Epidermal melanocyte (primary cell): ENCODE measurements at regions not wholly inside any gene's neighbourhood (a gene's known extent, or its start where the extent isn't known, plus 50 kb on each side); places are given as distances from the start of the nearest gene placed in this dataset.

ENCODE experiments used
- DNase-seq: peaks from one replicate; pipeline ENCODE4 v3.0.0; 2011; ENCODE audit warnings: low spot score; ENCODE audit not compliant: insufficient read length

DNA sequence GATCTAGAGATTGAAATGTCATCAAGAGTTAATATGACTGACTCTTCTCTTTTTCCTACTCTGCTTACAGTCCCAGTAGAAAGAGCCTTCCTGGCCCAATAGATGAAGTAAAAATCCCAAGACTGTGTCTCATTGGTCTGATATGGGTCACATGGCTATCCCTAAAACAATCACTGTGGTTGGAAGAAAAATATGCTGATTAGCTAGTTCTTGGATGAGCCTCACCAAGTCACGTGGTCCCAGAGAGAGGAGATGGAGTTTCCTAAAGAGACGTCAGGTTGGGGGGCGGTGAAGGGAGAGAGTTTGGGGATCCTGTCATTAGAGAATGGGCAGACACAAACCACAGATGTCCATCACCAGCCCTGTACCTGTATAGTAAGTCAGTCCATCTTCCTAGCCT lies 466.3 kb downstream of the HAPSTR1 start:
- no peak for DNase-seq

DNA sequence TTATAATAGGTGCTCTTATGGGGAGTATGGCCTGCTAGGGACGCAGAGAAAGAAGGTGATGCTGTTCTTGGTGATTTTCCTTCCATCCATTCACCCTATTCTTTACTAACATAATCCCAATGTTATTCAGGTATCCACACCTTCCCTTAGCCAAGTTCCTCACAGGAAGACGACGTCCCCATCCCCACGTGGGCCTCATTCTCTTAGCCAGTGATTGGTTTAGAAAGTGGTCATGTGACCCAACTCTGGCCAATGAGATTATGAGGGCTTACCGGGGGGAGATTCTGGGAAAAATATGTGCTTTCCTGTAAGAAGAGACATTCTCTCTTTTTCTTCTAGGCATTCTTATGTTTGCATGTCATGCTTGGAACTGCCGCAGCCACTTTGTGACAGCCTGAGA lies 474.7 kb downstream of the HAPSTR1 start:
- no peak for DNase-seq

DNA sequence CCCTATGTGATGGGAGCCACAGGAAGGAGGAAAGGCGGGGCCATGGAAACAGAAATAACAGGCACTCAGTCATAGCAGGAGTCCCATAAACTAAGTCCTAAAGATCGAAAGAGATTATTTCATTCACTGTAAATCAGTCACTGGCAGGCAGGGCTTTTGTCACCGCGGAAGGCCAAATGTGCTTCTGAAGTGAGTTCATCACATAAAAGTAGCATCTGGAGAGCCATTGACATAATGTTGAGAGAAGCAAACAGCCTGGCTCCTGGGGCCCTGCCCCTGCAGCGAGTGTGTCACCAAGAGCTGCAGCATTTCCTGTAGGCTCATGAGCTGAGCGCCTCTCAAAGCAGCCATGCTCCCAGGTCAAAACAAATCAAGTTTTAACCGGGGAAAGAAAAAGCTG lies 476.2 kb downstream of the HAPSTR1 start:
- no peak for DNase-seq

DNA sequence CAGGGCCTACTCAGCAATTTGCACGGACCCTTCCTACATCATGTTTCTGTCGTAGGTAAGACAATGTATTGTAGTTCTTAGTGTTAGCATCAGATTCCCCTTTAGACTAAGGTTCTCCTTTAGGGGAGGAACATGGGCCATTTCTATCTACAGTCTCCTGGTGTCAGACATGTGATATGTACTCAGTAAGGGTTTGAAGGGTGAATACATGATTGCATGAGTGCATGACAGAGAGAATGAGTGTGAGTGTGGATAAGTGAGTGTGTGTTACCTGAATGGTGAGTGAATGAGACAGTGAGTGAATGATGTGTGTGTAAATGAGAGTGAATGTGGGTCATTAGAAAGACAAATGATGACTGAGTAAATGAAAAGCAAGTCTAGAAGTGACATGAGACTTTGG lies 476.8 kb downstream of the HAPSTR1 start:
- no peak for DNase-seq

DNA sequence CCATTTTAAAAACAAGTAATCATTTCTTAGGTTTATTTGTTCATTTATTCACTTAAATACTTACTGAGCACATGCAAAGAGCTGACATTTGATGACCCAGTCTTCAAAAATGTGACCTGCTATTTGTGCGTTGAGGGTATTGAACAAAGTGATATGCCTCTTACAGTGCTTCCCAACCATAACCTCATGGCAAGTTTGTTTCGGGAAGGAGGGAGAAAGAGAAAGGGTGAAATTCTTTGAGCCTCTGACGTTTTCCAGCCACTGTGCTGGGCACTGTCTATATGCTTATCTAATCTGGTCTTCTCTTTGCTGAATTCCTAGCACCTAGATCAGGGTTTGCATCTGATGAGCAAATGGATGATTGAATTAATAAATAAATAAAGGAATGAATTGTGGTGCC lies 479.1 kb downstream of the HAPSTR1 start:
- no peak for DNase-seq

DNA sequence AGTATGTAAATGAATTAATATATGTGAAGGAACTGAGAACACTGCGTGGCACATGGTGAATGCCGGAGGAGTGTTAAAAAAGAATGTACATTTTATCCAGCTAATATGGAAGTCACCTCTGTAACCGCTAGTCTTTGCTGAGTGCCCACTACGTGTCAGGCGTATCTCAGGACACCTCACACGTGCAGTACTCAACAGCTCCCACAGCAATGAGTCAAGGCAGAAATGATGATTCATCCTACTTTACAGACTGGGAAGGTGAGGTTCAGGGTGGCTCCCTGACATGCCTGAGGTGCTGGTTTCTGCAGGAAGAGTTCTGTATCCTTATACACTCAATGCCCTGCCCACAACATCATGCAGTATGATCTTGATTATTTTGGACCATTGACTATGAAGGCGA lies 487.0 kb downstream of the HAPSTR1 start:
- no peak for DNase-seq

DNA sequence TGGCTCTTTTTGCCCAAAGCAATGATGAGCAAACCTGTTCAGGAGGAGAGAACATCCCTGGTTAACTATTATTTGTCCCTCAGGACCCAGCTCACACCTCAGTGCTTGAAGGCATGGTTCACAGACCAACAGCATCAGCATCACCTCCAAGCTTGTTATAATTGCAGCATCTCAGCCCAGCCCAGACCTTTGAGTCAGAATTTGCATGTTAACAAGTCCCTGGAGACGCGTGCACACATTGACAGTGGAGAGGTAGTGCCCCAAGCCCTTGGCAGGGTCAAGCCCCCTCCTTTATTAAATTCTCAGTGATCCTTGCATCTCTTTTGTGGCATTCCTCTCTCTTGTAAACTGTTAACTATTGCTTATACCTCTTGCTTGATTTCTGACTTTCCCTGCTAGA lies 488.6 kb downstream of the HAPSTR1 start:
- no peak for DNase-seq

DNA sequence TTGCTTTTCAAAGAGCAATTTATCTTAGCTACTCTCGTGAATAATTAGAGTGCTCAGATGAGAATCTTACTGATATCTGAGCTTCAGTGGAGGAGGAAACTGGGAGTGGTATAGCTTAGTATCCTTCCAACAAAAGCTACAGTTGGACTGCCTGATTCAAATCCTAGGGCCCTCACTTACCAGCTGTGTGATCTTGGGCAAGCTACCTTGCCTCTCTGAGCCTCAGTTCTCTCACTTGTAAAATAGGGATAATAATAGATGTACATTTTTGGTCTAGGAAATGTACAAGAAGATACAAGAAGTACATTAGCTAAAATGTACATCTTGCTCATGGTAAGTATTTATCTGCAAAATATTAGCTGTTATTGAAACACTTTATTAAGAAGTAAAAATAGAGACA lies 502.0 kb downstream of the HAPSTR1 start:
- no peak for DNase-seq

DNA sequence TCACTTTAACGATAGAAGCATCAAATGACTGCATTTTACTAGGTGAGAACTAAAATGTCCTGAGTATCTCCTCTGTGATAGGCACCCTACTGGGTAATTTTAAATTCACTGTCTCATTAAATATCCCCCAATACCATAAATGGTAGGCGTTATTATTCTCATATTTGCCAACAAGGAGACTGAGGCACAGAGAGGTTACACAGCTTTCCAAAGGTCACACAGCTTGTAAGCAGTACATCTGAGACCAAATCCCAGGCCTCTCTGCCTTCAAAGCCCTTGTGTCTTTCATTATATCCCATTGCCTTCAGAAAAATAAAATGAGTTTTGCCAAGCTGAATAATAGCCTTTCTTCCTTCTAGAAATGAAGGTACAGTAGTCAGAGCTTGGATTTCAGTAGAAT lies 502.6 kb downstream of the HAPSTR1 start:
- DNase-seq: no peak

DNA sequence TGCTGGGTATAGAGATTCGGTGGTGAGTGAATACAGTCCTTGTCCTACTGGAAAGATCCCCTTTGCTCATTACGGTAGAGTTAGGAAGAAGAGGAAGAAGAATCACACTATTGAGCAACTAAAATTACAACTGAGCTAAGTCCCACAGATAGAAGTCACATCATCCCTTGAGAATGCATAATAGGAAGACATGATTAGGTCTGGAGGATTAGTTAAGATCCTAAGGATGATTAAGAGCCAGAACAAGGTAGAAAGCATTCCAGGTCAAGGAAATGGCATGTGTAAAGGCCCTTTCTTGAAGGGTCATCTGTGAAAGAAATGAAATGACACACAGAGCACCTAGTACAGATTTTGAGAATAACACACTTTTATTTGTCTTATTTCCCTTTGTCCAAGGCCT lies 503.5 kb downstream of the HAPSTR1 start:
- no peak for DNase-seq

DNA sequence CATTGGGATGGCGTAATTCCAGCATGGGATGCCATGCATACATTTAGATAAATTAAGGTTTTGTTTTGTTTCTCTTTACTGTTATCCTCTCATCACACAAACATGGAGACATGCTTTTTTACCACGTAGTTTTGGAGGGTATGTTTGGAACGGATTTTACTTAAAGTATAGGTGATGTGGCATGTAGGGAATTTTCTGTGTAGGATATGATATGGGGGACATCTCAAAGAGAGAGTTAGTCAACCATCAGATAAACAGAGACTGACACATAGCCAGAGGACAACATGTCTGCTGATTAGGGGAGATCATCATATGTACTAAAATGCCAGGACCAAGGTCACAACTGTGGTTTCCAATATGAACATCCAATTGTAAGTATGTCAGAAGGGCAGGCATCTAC lies 503.9 kb downstream of the HAPSTR1 start:
- DNase-seq: no peak

DNA sequence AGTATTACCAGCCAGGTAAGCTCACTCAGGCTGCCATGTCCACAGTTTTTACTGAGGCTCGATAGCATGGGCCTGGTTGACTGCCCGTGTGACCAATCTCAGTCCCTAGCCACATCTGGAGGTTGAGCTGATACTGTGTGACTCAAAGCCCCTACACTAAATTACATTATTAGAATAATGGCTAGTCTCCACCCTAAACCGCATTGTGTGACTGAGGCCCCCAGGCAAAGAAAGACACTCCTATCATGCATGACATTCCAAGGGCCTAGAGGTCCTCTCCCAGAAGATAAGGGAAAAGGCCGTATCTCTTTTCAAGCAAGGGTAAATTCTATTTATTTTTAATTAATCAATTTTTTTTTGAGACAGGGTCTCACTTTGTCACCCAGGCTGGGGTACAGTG lies 505.3 kb downstream of the HAPSTR1 start:
- no peak for DNase-seq

DNA sequence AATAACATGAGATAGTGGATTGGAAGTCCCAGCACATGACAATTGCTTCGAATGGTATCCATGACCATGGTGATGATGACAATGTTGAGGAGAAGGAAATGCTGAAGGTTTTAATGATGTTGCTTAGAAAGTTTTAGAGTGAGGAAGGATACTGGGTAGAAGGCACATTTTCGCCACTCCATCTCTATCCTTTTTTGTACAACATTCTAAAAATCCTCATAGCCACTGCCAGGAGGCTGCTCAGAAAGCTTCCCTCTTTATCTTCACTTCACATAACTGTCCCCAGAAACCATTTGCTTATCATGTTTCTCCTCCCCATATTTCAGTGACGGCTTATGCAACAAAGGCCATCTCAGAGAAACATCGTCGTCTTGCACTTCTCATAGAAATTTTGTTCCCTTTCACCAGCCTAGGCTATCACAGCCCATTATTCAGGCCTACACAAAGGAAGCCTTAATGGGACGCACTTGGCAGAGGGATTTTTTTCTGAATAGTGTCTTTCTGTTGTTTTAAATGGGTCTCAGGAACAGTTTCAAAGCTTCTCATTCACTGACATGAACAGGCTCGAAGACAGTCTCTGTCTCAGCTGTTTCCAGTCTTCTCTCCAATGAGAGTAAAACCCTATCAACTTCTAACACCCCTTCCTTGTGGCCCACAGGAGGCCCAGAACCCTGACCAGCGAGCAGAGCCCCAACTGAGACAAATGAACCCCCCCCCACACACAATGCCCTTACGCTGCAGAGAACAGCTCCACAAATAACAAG lies 506.7 kb downstream of the HAPSTR1 start:
- DNase-seq: no peak

DNA sequence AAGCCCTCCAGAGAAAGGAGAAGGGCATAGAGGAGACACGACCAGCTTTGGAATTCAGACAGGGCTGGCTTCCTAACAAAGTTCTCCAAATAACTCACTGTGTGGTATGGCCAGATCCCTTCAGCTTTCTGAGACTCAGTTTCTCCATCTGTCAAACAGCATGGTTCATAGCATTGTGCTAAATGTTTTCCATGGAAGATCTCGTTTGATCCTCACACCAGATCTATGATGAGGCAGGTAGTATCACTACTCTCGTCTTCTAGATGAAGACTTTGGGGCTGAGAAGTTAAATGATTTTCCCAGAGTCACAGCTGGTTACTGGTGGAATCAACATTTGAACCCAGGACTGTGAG lies 507.3 kb downstream of the HAPSTR1 start:
- no peak for DNase-seq

DNA sequence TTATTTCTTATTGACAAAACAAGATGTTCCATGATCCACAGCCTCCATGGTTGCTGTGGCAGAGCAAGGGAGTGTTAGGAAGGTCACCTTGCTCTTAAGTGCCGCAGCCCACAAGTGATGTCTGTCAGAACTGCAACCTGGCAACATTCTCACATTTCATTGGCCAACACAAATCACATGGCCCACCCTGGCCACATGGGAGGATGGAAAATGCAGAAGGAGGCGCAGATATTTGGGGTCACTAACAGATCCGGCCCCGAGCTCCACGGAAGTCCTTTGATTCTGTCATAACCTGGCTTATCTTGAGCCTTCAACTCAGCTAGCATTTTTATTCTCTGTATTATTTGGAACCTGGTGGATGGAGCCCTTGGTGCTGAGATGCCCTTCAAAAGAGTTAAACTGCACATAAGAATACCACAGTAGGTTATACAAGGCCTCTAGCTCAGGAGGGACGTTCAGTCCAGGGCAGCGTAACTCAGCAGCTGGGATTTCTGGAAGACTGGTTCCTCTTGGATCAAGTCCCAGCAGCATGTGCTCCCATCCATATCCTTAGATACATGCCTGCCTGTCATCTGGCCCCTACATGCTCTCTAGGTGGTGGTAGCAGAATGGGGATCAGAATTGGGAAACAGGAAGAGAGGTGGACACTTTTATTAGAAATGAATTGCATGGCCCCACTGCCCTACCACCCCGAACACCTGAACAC lies 508.1 kb downstream of the HAPSTR1 start:
- no peak for DNase-seq

DNA sequence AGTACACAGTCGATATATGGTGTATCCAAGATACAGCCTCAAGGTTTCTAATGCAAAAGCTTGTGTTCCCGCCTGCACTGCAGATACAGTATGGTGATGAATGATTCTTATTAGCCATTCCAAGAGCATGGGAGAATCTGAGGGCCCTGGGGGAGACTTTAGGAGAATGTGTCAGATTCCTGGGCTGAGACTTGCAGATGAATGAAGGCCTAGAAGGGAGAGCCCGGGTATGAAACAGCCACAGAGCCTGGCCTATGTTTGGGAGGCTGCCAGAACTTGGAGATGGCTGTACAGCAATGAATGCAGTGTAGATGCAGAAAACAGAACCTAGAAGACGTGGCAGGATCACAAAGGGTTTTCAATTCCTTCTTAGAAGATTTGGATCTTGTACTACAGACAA lies 510.7 kb downstream of the HAPSTR1 start:
- no peak for DNase-seq

DNA sequence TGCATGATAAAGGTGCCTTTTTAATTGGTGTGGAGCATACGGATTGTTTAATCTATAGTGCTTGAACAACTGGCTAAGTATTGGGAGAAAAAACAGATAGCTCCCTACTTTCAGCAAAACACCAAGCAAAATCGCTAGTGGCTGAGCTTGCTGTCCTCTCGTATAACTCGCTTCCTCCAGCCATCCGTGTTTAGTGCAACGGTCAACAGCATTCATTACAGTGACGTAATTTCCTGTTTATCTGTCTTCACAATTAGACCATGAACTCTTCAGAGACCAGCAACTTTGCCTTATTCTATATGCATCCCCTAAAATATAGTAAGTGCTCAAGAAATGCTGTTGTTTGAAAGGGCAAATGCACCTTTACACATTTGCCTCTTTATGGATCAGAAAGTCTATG lies 511.9 kb downstream of the HAPSTR1 start:
- no peak for DNase-seq

DNA sequence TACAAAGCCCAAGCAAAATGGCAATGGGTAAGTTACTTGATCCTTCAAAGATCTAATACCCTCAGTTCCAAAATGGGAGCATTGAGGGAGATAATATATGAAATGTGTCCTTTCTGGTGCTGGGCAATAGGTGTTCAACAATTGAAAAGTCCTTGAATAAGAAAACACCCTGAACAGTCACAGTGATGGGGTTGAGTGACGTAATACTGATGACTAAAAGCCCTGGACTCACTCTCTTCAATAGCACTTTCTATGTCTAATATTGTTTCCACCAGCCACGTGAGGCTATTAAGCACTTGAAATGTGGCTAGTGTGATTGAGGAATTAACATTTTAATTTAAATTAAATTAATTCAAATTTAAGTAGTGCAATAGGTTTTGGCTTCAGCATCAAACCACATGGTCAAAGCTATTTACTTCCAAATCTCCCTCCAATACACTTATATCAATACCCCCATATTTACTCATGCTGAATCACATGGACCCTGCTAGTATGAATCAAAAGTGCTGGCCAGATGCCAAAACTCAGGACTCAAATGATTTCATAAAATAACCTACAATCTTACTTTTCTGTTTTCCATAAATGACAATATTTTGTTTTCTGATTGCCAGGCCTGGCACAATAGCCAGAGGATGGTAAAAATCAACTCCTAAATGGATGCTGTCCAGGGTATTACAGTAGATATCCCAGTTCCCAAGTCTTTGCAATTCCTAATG lies 516.2 kb downstream of the HAPSTR1 start:
- no peak for DNase-seq

DNA sequence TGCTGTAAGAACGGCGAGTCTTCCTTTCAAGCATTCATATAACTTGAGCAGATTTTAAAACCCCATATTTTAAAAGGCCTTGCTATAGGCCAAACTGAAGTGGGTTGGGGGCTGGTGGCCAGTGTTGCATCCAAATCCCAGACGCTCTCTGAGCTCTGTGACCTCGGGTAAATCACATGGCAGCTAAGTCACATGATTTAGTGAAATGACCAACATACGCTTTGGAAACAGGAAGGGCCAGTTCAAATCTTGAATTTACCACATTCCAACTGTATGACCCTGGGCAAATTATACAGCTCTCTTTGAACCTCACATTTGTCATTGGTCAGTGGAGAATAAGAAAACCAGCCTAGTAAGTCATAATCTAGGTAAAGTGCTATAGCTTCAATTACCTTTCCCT lies 519.3 kb downstream of the HAPSTR1 start:
- DNase-seq: no peak

DNA sequence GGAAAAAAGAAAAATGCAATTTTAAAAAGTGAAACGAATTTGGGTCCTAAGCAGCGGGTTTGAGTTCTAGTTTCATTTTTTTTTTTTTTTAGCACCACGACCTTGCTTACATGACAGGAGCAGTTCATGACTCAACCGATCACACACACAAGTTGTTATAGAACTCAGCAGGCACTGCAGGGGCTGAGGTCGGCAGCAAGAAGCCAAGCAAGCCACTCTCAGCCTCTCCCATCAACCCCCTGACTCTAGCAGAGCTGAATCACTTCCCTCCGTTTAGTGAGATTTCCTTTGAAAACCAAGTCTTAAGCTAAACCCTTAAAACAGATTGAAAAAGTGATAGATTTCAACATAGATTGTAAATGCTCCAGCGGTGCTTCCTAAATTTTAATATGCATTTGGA lies 520.8 kb downstream of the HAPSTR1 start:
- DNase-seq: no peak

DNA sequence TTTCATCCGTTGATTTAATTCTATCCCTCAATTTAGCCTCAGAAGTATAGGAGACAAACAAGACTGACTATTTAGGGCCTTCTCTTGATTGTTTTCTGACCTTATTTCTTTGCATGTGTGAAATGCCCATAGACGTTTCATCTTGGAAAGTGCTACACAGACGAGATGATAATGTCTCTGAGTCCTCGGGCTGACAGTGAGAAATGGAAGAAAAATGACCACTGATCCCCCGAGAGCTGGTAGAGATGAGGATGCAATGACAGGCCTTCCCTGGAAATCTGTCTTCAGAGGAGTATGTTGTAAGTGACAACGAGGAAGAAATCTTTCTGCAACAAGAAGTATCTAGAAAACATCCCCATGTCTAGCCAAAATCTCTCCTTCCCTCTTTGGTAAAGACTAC lies 522.9 kb downstream of the HAPSTR1 start:
- no peak for DNase-seq

DNA sequence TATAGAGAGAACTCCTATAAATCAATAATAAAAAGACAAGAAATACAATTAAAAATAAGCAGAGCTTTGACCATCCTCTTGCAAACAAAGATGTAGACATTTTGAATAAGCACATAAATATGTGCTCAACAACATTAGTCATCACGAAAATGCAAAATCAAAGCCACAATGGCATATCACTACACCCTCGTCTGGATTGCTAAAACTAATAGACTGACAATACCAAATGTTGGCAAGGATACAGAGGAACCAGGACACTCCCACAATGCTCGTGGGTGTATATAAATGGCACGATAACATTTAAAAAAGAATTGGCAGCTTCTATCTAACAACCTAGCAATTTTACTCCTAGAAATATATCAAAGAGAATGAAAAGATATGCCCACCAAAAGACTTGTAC lies 530.8 kb downstream of the HAPSTR1 start:
- no peak for DNase-seq

DNA sequence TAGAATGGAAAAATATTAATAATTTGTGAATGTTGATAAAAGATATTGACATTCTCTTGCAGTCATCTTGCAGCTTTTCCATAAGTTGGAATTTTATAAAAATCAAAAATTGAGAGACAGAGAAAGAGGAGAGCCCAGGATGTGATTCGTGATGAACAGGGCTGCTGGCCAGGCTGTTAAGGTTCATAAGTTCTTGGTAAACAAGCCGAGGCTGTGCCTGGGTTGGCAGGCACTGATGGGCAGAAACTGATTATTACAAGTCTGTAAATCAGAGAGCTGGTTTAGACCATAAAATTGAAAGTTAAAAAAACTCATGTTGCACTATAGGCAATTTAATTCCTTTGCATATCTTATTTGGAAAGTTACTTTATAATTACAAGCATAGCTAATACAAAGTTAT lies 533.7 kb downstream of the HAPSTR1 start:
- no peak for DNase-seq
